Gastroesophageal sphincter (tissue), 4 donors: ENCODE measurements at regions not wholly inside any gene's neighbourhood (a gene's known extent, or its start where the extent isn't known, plus 50 kb on each side); places are given as distances from the start of the nearest gene placed in this dataset.

Experiments used
- ATAC-seq: fragments of 150-250 bp; one replicate; pipeline ENCODE4 v1.9.1; 2016; ENCODE audit warnings: mild to moderate bottlenecking, moderate library complexity
- H3K27ac ChIP-seq, 4 donors: fragments of 200-600 bp; sonication (generic) in 3 of 4; 1 replicate in 3 of 4; 2 replicates in 1 of 4; pipeline ENCODE4 v1.5.1; 2016 to 2019
- H3K27me3 ChIP-seq: fragments of 200-600 bp; sonication (generic); one replicate; pipeline ENCODE4 v1.5.1; 2019
- H3K36me3 ChIP-seq, 2 donors: fragments of 200-600 bp; sonication (generic); one replicate each; pipeline ENCODE4 v1.5.1; 2019; ENCODE audit warnings: control low read depth in 1 of 2
- H3K4me1 ChIP-seq, 3 donors: fragments of 200-600 bp; sonication (generic); 1 replicate in 2 of 3; 2 replicates in 1 of 3; pipeline ENCODE4 v1.5.1; 2016 to 2019; ENCODE audit warnings: control low read depth in 2 of 3
- H3K4me3 ChIP-seq, 2 donors: fragments of 200-600 bp; sonication (generic); one replicate each; pipeline ENCODE4 v1.5.1; 2019; ENCODE audit warnings: mild to moderate bottlenecking in 1 of 2, moderate library complexity in 1 of 2
- H3K9me3 ChIP-seq, 3 donors: fragments of 200-600 bp; sonication (generic); one replicate each; pipeline ENCODE4 v1.5.1; 2017 to 2019; ENCODE audit warnings: control low read depth in 2 of 3
- CTCF ChIP-seq, 4 experiments: fragments of 200-600 bp in 2 of 4; fragments of 450-650 bp in 2 of 4; sonication (generic) in 1 of 4; IDR thresholded peaks; one replicate each; pipeline ENCODE4 v1.5.1; 2017 to 2019; ENCODE audit warnings: antibody characterized with exemption in 4 of 4, mild to moderate bottlenecking in 2 of 4, moderate library complexity in 2 of 4
- EP300 ChIP-seq: sonication (generic); formaldehyde crosslinking; IDR thresholded peaks from one replicate; pipeline ENCODE4 v1.6.1; 2017; ENCODE audit warnings: antibody characterized with exemption, mild to moderate bottlenecking
- POLR2A ChIP-seq, 2 donors: fragments of 450-650 bp; IDR thresholded peaks; one replicate each; pipeline ENCODE4 v1.6.1; 2017; ENCODE audit warnings: antibody characterized with exemption in 2 of 2, mild to moderate bottlenecking in 2 of 2, moderate library complexity in 1 of 2
- POLR2AphosphoS5 ChIP-seq: sonication (generic); formaldehyde crosslinking; IDR thresholded peaks from one replicate; pipeline ENCODE4 v1.6.1; 2017; ENCODE audit warnings: antibody characterized with exemption
- WGBS, 2 donors: methylation state at CpG; one replicate each; pipeline ENCODE4 v1.1.5; 2018; ENCODE audit warnings: low coverage in 1 of 2; 5-methylcytosine and 5-hydroxymethylcytosine counted together

- H3K36me3 ChIP-seq: no peaks in the 10 kb centered on the region
- no peak overlapping the region for H3K27ac ChIP-seq
- no peaks in the 10 kb centered on the region for H3K9me3 ChIP-seq
- no peak overlapping the region for H3K4me3 ChIP-seq
- H3K4me1 ChIP-seq: no peaks in the 10 kb centered on the region
- H3K27me3 ChIP-seq: no peaks in the 10 kb centered on the region
- TF ChIP-seq POLR2AphosphoS5 (no peak), EP300 (no peak), CTCF (IDR thresholded peaks at IDR 0.05) (no peak), POLR2A (IDR thresholded peaks at IDR 0.05) (no peak)
- ATAC-seq: no peak
- WGBS, 2 donors: 44 to 67% methylated on average over 3 of the region's 3 CpGs
These were observed 108.9 kb downstream of the RPL22L1 start for GRCh38 chr3:170761103-170761502.

DNA sequence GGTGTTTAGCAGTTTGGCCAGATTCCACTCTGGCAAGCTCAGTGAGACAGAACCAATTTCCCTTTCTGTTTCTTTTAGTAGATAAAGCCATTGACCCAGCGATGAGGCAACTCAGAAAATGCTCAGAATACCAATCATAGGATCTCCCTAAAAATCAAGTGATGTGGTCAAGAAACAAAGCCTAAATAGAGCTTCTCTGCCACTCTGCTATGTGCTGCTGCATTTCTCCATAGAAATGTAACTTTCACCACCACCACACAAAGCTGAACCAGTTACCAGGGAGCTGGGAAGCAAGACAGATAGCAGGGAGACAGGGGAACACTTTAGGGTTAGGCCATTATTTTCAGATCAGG, 109.8 kb downstream of the RPL22L1 start:
- no peak for ATAC-seq

GRCh38 chr3:170759511-170760173, 110.4 kb downstream of the RPL22L1 start:
- Histone ChIP-seq H3K27ac (no peak overlapping the region), H3K36me3 (no peaks in the 10 kb centered on the region), H3K9me3 (no peaks in the 10 kb centered on the region), H3K27me3 (no peaks in the 10 kb centered on the region), H3K4me3 (no peak overlapping the region), H3K4me1 (no peaks in the 10 kb centered on the region)
- no peak for TF ChIP-seq EP300
- TF ChIP-seq POLR2AphosphoS5: no peak
- TF ChIP-seq POLR2A (IDR thresholded peaks at IDR 0.05): no peak
- no peak for ATAC-seq
- 60 to 72% methylated on average over 5 of the region's 5 CpGs for WGBS, 2 donors

More for the DNA sequence above, 109.8 kb downstream of the RPL22L1 start:
- WGBS, 2 donors: 67% methylated on average over 1 of the region's 1 CpG; no CpG with 5 or more reads in 1 of the 2 donors
- Histone ChIP-seq H3K4me3 (no peak overlapping the region), H3K27me3 (no peaks in the 10 kb centered on the region), H3K27ac (no peak overlapping the region), H3K36me3 (no peaks in the 10 kb centered on the region), H3K9me3 (no peaks in the 10 kb centered on the region), H3K4me1 (no peaks in the 10 kb centered on the region)
- TF ChIP-seq CTCF (IDR thresholded peaks at IDR 0.05): no peak
- no peak for TF ChIP-seq EP300
- no peak for TF ChIP-seq POLR2AphosphoS5
- no peak for TF ChIP-seq POLR2A (IDR thresholded peaks at IDR 0.05)

- H3K27ac ChIP-seq: no peak overlapping the region
- ATAC-seq: no peak
- H3K9me3 ChIP-seq: no peaks in the 10 kb centered on the region
- 90 to 93% methylated on average over 1 of the region's 1 CpG for WGBS, 2 donors
- TF ChIP-seq POLR2AphosphoS5 (no peak), EP300 (no peak), CTCF (IDR thresholded peaks at IDR 0.05) (no peak), POLR2A (IDR thresholded peaks at IDR 0.05) (no peak)
- H3K4me3 ChIP-seq: no peak overlapping the region
- H3K36me3 ChIP-seq: no peaks in the 10 kb centered on the region
- peaks cover 0 to 6% (median under 1%) of the 10 kb centered on the region in 3 donors for H3K4me1 ChIP-seq
- H3K27me3 ChIP-seq: no peaks in the 10 kb centered on the region
These were observed 113.0 kb downstream of the RPL22L1 start for GRCh38 chr3:170757038-170757437.

DNA sequence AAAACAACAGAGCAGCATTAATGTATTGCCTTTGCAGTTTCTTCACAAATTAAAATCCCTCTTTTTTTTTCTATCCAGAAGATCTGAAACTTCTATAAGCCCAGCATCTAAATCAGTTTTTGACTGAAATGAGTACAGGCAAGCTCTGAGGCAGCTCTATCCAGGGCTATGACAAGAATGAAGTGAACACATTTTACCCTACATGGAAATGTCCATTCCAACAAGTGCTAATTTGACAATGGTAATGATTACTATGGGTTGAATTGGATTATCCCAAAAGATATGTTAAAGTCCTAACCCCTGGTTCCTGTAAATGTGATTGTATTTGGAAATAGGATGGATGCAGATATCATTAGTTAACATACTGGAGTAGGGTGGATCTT, 115.7 kb downstream of the RPL22L1 start:
- H3K4me1 ChIP-seq: peaks cover 0 to 12% (median 9%) of the 10 kb centered on the region in 3 donors
- no peaks in the 10 kb centered on the region for H3K27me3 ChIP-seq
- TF ChIP-seq CTCF (IDR thresholded peaks at IDR 0.05) (no peak), POLR2A (IDR thresholded peaks at IDR 0.05) (no peak), EP300 (no peak), POLR2AphosphoS5 (no peak)
- no peak for ATAC-seq
- no peak overlapping the region for H3K4me3 ChIP-seq
- no peaks in the 10 kb centered on the region for H3K9me3 ChIP-seq
- H3K27ac ChIP-seq: no peak overlapping the region
- no peaks in the 10 kb centered on the region for H3K36me3 ChIP-seq
